Gastroesophageal sphincter (tissue), 4 donors: ENCODE measurements at regions not wholly inside any gene's neighbourhood (a gene's known extent, or its start where the extent isn't known, plus 50 kb on each side); places are given as distances from the start of the nearest gene placed in this dataset.

Source experiments
- ATAC-seq: fragments of 150-250 bp; one replicate; pipeline ENCODE4 v1.9.1; 2016; ENCODE audit warnings: mild to moderate bottlenecking, moderate library complexity
- H3K27ac ChIP-seq, 4 donors: fragments of 200-600 bp; sonication (generic) in 3 of 4; 1 replicate in 3 of 4; 2 replicates in 1 of 4; pipeline ENCODE4 v1.5.1; 2016 to 2019
- H3K27me3 ChIP-seq: fragments of 200-600 bp; sonication (generic); one replicate; pipeline ENCODE4 v1.5.1; 2019
- H3K36me3 ChIP-seq, 2 donors: fragments of 200-600 bp; sonication (generic); one replicate each; pipeline ENCODE4 v1.5.1; 2019; ENCODE audit warnings: control low read depth in 1 of 2
- H3K4me1 ChIP-seq, 3 donors: fragments of 200-600 bp; sonication (generic); 1 replicate in 2 of 3; 2 replicates in 1 of 3; pipeline ENCODE4 v1.5.1; 2016 to 2019; ENCODE audit warnings: control low read depth in 2 of 3
- H3K4me3 ChIP-seq, 2 donors: fragments of 200-600 bp; sonication (generic); one replicate each; pipeline ENCODE4 v1.5.1; 2019; ENCODE audit warnings: mild to moderate bottlenecking in 1 of 2, moderate library complexity in 1 of 2
- H3K9me3 ChIP-seq, 3 donors: fragments of 200-600 bp; sonication (generic); one replicate each; pipeline ENCODE4 v1.5.1; 2017 to 2019; ENCODE audit warnings: control low read depth in 2 of 3
- CTCF ChIP-seq, 4 experiments: fragments of 200-600 bp in 2 of 4; fragments of 450-650 bp in 2 of 4; sonication (generic) in 1 of 4; IDR thresholded peaks; one replicate each; pipeline ENCODE4 v1.5.1; 2017 to 2019; ENCODE audit warnings: antibody characterized with exemption in 4 of 4, mild to moderate bottlenecking in 2 of 4, moderate library complexity in 2 of 4
- EP300 ChIP-seq: sonication (generic); formaldehyde crosslinking; IDR thresholded peaks from one replicate; pipeline ENCODE4 v1.6.1; 2017; ENCODE audit warnings: antibody characterized with exemption, mild to moderate bottlenecking
- POLR2A ChIP-seq, 2 donors: fragments of 450-650 bp; IDR thresholded peaks; one replicate each; pipeline ENCODE4 v1.6.1; 2017; ENCODE audit warnings: antibody characterized with exemption in 2 of 2, mild to moderate bottlenecking in 2 of 2, moderate library complexity in 1 of 2
- POLR2AphosphoS5 ChIP-seq: sonication (generic); formaldehyde crosslinking; IDR thresholded peaks from one replicate; pipeline ENCODE4 v1.6.1; 2017; ENCODE audit warnings: antibody characterized with exemption
- WGBS, 2 donors: methylation state at CpG; one replicate each; pipeline ENCODE4 v1.1.5; 2018; ENCODE audit warnings: low coverage in 1 of 2; 5-methylcytosine and 5-hydroxymethylcytosine counted together

- 33 to 40% methylated on average over 10 to 14 of the region's 14 CpGs for whole genome bisulfite sequencing, 2 donors
- no peaks in the 10 kb centered on the region for H3K36me3 ChIP-seq
- no peaks in the 10 kb centered on the region for H3K4me1 ChIP-seq
- H3K27me3 ChIP-seq, result no peaks in the 10 kb centered on the region
- no peak overlapping the region for H3K4me3 ChIP-seq
- ATAC-seq, result no peak
- no peak overlapping the region for H3K27ac ChIP-seq
- TF ChIP-seq POLR2AphosphoS5, result no peak
- no peak for TF ChIP-seq CTCF (IDR thresholded peaks at IDR 0.05)
- no peak for TF ChIP-seq EP300
- no peak for TF ChIP-seq POLR2A (IDR thresholded peaks at IDR 0.05)
- H3K9me3 ChIP-seq, result no peaks in the 10 kb centered on the region
Measured at GRCh38 chr13:73259061-73260017, 200.5 kb downstream of the KLF5 start.

- H3K36me3 ChIP-seq, result no peaks in the 10 kb centered on the region
- 50 to 69% methylated on average over 2 to 4 of the region's 4 CpGs for WGBS, 2 donors
- H3K9me3 ChIP-seq, result no peaks in the 10 kb centered on the region
- no peaks in the 10 kb centered on the region for H3K4me1 ChIP-seq
- no peak overlapping the region for H3K4me3 ChIP-seq
- ATAC-seq, result no peak
- H3K27me3 ChIP-seq, result no peaks in the 10 kb centered on the region
- TF ChIP-seq POLR2A (IDR thresholded peaks at IDR 0.05) (no peak), EP300 (no peak), POLR2AphosphoS5 (no peak), CTCF (IDR thresholded peaks at IDR 0.05) (no peak)
- H3K27ac ChIP-seq, result no peak overlapping the region
Measured at GRCh38 chr13:73258406-73258805, 199.6 kb downstream of the KLF5 start.

GRCh38 chr13:73254827-73255226, 196.0 kb downstream of the KLF5 start:
- Histone ChIP-seq H3K9me3 (no peaks in the 10 kb centered on the region), H3K4me3 (no peak overlapping the region), H3K27ac (no peak overlapping the region), H3K4me1 (no peaks in the 10 kb centered on the region), H3K27me3 (no peaks in the 10 kb centered on the region), H3K36me3 (no peaks in the 10 kb centered on the region)
- no peak for ATAC-seq
- TF ChIP-seq POLR2AphosphoS5, result no peak
- TF ChIP-seq POLR2A (IDR thresholded peaks at IDR 0.05), result no peak
- TF ChIP-seq EP300, result no peak
- no peak for TF ChIP-seq CTCF (IDR thresholded peaks at IDR 0.05)
- 46 to 66% methylated on average over 2 of the region's 2 CpGs for WGBS, 2 donors

- no peak for ATAC-seq
- WGBS, 2 donors, result 67 to 81% methylated on average over 1 of the region's 1 CpG
- no peak overlapping the region for H3K27ac ChIP-seq
Measured at GRCh38 chr13:73251626-73252265, 192.9 kb downstream of the KLF5 start.

More at GRCh38 chr13:73251626-73252265, 192.9 kb downstream of the KLF5 start:
- H3K4me1 ChIP-seq, result no peaks in the 10 kb centered on the region
- no peaks in the 10 kb centered on the region for H3K27me3 ChIP-seq
- H3K4me3 ChIP-seq, result no peak overlapping the region
- no peaks in the 10 kb centered on the region for H3K36me3 ChIP-seq
- TF ChIP-seq POLR2AphosphoS5, result no peak
- TF ChIP-seq CTCF (IDR thresholded peaks at IDR 0.05), result no peak
- TF ChIP-seq POLR2A (IDR thresholded peaks at IDR 0.05), result no peak
- no peak for TF ChIP-seq EP300
- H3K9me3 ChIP-seq, result no peaks in the 10 kb centered on the region
